NCI-H524 (cell line): ENCODE measurements at regions not wholly inside any gene's neighbourhood (a gene's known extent, or its start where the extent isn't known, plus 50 kb on each side); places are given as distances from the start of the nearest gene placed in this dataset.
"Not testable (repeated sequence)": the region's sequence is repeated elsewhere in the genome, so short reads cannot be mapped to it uniquely, and the experiment has no call there.

Experiments used
- DNase-seq, 2 experiments: peaks; one replicate each; lab custom pipeline; 2025; lab: John Stamatoyannopoulos, UW

DNA sequence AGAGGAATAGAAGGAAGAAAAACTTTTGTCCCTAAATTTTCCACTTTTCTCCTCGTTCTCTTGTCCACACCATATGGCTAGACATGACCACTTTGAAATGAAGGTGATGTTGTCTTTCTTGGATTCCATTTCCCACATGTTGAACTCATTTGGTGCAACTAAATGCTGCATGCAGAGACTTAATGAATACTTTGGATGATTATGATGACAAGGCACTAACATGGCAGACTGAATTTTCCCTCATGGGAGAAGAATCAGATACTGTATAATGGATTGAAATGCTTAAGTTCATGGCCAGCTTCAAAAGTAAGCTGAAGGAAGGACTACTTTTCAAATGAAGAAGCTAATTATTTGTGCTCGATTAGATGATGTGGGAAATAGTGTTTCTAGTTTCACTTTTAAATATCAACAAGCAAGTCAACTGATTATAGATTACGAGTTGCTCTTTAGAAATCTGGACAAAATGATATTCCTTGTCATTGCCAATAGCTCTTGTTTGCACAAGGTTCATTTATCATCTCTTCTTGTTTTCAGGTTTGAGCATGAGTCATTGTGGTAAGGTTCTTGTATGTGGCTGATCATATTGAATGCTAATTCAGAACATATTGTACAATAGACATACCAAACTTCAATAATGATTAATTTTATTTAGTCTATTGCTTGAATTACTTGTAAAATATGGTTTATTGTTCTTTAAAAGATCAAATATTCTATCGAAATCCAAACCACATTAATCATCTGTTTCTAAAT, 501.3 kb upstream of the FTMT start:
- DNase-seq = no peak

- no peak for DNase-seq
Measured at GRCh38 chr5:121366515-121366914, 485.2 kb upstream of the FTMT start.

DNA sequence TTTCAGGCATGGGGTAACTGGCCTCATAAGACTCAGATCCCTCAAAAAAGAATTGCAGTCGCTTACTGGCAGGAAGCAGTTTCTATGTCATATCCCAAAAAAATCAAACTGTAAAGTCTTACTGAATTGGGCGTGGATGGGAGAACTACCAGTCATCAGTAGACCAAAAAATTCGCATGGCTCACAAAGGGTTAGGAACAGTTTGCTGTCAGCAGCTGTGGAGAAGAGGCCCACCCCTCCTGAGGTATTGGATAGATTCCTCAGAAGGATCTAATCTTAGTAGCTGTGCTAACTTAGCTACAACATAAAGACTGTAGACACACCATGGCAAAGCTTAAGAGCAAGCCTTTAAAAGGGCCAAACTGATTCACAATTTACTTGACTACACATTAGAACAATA, 478.3 kb upstream of the FTMT start:
- DNase-seq = no peak

DNA sequence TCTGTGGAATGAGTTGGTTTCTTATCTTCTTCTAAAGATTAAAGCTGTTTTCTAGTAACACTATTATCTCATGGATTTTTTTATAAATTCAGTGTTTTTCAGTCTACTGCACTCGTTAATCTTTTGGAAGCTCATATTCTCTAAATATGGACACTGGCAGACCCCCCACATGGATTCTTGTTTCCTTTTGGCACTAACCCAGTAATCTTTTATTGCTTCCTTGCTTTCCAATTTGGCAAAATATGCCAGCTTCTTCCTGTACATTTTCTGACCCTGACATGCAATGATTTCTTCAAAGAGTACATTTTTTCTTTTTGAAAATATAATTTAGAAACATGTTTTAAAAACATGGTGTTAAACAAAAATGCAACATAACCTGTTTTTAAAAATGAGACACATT, 474.2 kb upstream of the FTMT start:
- DNase-seq = no peak

GRCh38 chr5:121378046-121378445, 473.6 kb upstream of the FTMT start:
- DNase-seq = no peak

DNA sequence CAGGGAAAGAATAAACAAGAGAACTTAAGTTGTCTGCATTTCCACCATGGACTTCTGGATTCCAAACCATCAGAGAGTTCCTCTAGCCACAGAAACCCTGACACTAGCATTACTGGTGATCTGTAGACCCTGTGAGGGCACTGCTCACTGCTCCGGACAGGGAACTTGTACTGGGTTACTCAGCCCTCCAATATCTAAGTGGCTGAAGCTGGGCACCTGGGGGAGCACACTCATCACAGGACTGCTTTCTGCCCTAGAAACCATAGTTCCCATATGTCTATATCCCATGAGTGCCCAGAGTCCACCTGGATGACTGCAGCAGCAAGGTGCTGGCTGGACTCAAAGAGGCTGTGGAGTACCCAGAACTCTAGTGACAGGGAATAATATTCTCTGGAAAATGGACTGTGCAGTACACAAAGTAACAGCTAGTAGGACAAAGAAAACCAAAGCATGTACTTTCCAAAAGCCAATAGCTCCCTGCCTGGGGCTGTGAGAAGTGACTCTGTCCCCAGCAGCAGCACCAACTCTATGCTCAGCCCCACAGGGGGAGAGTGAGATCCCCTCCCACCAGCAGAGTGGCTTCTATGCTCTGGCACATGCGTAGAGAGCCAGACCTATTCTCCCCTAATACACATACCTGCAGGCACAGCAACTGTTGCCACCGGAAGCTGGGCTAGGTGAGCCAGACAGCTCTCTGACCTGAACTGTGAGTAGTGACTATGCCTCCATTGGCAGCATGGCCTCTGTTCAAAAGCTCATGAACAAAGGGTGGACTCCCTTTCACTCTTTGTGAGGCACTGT, 472.9 kb upstream of the FTMT start:
- no peak for DNase-seq

- no peak for DNase-seq
Measured at GRCh38 chr5:121380066-121380465, 471.6 kb upstream of the FTMT start.

DNA sequence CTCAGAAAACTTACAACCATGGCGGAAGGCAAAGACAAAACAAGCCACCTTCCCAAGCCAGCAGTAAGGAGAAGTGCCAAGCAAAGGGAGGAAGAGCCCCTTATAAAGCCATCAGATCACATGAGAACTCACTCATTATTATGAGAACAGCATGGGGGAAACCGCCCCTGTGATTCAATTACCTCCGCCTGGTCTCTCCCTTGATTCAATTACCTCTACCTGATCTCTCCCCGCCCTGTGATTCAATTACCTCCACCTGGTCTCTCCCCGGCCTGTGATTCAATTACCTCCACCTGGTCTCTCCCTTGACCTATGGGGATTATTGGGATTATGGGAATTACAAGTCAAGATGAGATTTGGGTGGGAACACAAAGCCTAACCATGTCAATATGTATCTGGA, 467.3 kb upstream of the FTMT start:
- DNase-seq = no peak

GRCh38 chr5:121386334-121386733, 465.3 kb upstream of the FTMT start:
- no peak for DNase-seq

DNA sequence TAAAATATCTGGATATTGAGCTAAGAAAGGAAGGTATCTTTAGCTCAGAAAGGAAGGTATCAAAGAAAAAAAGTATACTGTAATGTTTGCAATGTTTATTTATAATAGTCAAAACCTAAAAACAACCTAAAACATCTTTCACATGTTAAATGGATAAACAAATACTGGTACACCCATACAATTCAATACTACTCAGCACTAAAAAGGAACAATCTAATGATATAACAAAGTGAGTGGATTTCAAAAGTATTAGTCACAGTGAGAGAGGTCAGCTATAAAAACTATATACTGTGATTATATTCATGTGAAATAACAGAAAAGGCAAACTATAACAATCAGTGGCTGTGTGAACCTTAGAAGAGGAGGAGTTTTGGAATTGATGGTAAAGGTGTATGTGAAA, 455.0 kb upstream of the FTMT start:
- DNase-seq = no peak

DNA sequence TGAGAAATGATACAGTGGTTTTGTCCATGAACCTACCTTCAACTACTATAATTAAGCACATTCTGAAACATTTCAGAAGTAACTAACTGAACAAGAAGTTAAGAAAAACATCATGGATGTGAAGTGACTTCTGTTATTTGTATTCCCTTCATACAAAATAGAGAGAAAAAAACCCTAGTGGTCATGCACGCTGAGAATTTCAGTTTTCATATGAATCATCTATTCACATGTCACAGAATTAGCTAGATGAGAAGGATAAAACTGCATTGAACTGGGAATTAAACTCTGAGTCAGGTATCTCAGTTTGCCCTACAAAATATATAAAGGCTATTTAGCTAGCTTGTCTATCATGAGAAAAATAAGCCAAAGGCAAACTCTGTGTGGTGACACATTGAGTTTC, 451.8 kb upstream of the FTMT start:
- DNase-seq = no peak

GRCh38 chr5:121408778-121409177, 442.9 kb upstream of the FTMT start:
- no peak for DNase-seq

- no peak for DNase-seq
Measured at GRCh38 chr5:121415270-121415669, 436.4 kb upstream of the FTMT start.

DNA sequence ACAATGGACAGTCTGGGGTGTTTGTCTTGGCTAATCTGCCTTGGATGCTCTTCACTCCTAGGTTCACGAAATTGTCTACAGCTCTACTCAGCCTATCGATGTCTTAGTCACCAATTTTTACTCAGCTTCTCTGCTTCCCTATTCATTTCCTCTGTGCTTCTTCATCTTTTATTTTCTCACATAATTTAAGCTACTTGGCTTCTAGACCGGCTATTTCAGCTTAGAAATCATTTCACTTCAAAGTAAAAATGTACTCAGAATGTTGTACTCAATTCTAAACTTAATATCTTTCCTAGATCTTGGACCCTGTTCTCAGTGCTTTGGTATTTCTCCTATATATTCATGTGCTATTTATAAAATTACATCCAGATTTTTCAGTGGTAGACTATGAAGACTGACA, 430.0 kb upstream of the FTMT start:
- no peak for DNase-seq

- DNase-seq = no peak
Measured at GRCh38 chr5:121424976-121425375, 426.7 kb upstream of the FTMT start.

GRCh38 chr5:121426153-121426552, 425.5 kb upstream of the FTMT start:
- DNase-seq = no peak

DNA sequence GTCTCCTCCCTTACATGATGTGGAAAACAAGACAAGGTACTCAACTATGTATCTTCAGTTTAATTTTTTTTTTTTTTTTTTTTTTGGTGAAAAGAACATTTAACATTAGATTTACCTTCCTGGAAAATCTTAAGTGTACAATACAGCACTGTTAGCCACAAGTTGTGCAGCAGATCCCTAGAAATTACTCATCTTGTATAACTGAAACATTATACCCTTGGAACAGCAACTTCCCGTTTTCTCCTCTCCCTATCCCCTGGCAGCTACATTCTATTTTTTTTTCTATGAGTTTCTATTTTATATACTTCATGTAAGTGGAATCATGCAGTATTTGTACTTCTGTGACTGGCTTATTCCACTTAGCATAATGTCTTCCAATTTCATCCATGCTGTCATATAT, 421.9 kb upstream of the FTMT start:
- DNase-seq = no peak

DNA sequence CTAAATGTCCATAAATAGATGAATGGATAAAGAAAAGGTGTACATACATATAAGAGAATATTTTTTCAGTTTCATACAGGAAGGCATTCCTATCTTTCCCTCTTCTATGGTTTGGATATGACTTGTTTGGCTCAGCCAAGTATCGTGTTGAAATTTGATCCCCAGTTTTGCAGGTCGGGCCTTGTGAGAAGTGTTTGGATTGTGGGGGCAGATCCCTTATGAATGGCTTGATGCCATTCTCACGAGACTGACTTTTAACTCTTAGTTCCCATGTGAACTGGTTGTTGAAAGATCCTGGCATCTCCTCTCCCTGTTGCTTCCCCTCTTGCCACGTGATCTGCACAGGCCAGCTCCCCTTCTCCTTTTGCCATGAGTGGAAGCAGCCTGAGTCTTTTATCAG, 421.1 kb upstream of the FTMT start:
- DNase-seq = peak; percentile 3 to 8

- DNase-seq = no peak
Measured at GRCh38 chr5:121445511-121445910, 406.2 kb upstream of the FTMT start.

- DNase-seq = no peak
Measured at GRCh38 chr5:121462441-121462840, 389.2 kb upstream of the FTMT start.

GRCh38 chr5:121471222-121471621, 380.5 kb upstream of the FTMT start:
- DNase-seq = not testable (repeated sequence)

DNA sequence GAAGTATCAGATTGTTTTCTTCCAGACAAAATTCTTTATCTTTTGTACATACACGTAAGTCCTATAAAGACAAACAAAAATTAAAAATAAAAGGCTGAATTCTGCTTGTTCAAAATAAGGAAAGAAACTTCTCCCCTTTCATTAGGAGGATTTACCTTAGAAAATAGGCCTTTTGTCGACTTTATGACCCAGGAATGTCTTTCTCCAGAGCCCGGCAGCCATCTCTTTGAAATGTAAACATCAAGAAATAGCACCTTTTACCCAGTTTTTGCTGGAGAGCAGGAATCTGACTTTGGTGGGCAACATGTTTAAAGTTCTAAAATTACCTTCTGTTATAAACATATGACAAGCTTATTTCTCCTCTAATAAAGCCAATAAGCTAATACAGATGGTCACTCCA, 373.0 kb upstream of the FTMT start:
- no peak for DNase-seq

DNA sequence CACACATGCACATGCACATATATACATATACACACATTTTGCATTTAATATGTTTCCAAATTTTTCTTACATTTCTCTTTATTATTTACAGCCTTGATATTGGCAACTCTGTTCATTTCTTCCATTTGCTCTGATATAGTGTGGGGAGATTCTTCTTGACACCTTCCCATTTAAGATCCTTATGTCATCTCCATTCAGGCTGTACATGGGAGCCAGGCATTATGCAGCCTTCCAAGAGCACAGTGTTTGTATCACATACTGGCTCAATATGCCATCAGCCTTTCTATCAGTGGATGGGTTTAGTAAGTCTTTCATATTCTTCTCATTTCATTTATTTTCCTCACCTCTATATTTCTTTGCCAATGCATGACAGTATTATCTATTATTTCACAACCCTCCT, 372.3 kb upstream of the FTMT start:
- no peak for DNase-seq

DNA sequence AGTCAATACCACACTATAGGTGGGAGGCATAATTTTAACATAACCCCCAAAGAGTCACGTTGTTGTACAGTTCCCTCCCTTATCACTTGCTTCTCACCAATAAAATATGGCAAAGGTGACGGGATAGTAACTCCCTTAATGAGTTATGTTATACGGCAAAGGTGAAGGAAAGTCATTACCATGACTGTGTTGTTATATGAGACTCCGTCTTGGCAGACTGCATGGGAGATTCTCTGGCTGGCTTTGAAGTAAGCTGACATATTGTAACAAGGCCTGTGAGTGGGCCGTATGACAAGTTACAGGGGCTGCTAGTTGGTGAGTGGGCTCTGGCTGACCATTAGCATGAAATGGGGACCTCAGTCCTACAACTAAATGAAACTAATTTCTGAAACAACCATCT, 366.4 kb upstream of the FTMT start:
- no peak for DNase-seq
